ENCODE measurements at regions not wholly inside any gene's neighbourhood (a gene's known extent, or its start where the extent isn't known, plus 50 kb on each side); places are given as distances from the start of the nearest gene placed in this dataset.

GRCh38 chr18:57251747-57252146 lies 100.6 kb upstream of the ST8SIA3 start:
- TF ChIP-seq POLR2A (IDR thresholded peaks at IDR 0.05; ENCODE audit: low read depth, low read length) (no peak), CTCF (conservative IDR thresholded peaks at IDR 0.05; ENCODE audit: low read depth, low read length) (no peak), CEBPB (IDR thresholded peaks at IDR 0.05; ENCODE audit: low read depth, low read length) (no peak)

All from IMR-90 (cell line).